ENCODE measurements at regions not wholly inside any gene's neighbourhood (a gene's known extent, or its start where the extent isn't known, plus 50 kb on each side); places are given as distances from the start of the nearest gene placed in this dataset.

DNA sequence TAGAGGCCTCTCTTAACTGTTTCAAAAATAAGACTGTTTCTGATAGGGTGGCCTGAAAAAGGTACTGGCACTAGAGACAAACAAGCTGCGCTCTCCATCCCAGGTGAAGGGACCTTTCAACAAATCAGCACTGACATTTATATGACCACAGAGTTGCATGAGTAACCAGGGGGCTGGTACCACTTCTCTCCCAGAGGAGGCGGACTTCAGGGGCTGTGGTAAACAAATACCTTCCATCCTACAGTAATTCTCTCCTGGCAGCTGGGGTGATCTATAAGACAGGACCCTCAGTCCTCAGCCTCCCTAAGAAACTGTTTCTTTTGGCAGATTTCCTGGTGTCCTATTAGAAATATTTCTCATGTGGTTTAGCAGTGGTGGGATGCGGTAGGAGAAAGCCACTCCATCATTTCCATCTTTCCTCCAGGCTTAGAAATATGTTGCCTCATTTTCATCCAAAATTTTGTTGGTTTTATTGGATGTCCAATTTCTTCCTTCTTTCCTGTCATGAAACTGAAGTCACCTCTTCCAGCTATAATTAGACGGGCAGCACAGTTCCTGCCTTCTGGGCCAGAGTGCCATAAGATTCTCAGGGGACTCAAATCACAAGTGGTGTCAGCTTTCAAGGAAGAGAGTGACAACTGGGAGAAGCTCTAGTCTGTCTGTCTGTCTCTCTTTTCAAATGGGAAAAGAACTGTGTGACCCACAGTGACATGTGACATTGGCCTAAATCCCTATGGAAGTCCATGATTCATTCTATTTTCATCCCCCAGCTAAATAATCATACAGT is 96.4 kb downstream of the CYRIA start:
- TF ChIP-seq, protein P1, sequence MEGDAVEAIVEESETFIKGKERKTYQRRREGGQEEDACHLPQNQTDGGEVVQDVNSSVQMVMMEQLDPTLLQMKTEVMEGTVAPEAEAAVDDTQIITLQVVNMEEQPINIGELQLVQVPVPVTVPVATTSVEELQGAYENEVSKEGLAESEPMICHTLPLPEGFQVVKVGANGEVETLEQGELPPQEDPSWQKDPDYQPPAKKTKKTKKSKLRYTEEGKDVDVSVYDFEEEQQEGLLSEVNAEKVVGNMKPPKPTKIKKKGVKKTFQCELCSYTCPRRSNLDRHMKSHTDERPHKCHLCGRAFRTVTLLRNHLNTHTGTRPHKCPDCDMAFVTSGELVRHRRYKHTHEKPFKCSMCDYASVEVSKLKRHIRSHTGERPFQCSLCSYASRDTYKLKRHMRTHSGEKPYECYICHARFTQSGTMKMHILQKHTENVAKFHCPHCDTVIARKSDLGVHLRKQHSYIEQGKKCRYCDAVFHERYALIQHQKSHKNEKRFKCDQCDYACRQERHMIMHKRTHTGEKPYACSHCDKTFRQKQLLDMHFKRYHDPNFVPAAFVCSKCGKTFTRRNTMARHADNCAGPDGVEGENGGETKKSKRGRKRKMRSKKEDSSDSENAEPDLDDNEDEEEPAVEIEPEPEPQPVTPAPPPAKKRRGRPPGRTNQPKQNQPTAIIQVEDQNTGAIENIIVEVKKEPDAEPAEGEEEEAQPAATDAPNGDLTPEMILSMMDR (IDR thresholded peaks at IDR 0.05 in 8 of 11, conservative IDR thresholded peaks at IDR 0.05 in 3 of 11): no peak
- TF ChIP-seq POLR2AphosphoS5 (IDR thresholded peaks at IDR 0.05) (no peak), POLR2A (IDR thresholded peaks at IDR 0.05) (no peak)
